ENCODE measurements at regions not wholly inside any gene's neighbourhood (a gene's known extent, or its start where the extent isn't known, plus 50 kb on each side); places are given as distances from the start of the nearest gene placed in this dataset.
"Not testable (repeated sequence)": the region's sequence is repeated elsewhere in the genome, so short reads cannot be mapped to it uniquely, and the experiment has no call there.

DNA sequence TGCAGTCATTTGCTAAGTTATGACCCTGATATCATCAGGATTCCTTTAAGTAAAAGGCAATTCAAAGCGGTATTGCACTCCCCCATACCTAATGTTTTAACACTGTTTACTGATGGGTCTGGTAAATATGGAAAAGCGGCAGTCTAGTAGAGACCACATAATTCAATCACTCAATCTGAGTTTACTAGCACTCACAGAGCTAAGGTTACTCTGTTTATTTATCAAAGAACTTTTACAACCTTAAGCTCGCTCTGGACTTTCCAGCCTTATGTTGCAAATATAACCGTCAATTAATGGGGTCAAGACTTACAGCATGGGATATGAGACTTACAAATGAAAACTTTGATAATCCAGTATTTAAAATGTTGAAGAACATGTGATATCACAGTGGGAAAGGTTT lies 124.5 kb upstream of the ZCCHC13 start:
- no peak for DNase-seq

DNA sequence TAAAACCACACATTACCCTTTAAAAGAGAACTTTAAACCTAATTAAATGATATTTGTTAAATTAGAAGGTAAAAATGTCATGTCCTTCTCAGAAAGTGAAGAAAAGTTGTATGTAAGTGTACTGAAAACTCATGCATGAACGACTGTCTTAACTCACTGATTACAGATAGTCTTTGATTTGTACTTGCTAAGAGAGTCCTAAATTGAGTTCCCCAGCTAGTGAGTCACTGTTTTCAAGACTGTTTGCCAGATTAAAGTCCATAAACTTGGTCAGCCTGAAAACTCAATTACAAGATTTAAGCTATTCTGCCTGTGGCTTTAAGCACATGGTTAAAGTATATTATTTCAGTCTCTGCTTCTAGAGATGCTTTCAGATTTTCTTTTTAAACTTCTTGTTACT lies 124.9 kb upstream of the ZCCHC13 start:
- DNase-seq, result no peak

DNA sequence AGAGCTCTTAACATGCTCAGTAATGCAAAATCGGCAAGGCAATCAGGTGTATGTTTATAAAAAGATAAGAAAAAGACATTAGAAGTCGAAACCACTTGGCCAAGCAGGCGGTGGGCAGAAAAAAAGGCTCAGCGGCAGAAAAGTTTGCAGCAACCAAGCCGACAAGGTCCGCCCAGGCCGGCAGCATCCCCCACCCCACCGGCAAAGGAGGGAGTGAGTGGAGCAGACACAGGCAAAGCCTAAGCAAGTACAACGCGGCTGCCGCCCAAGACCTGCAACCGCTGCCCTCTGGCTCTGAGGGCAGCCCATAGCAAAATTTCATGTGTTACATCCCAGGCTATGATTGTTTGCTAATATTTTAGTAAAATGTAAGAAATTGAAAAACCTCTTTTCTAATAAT lies 125.4 kb upstream of the ZCCHC13 start:
- DNase-seq, result no peak

DNA sequence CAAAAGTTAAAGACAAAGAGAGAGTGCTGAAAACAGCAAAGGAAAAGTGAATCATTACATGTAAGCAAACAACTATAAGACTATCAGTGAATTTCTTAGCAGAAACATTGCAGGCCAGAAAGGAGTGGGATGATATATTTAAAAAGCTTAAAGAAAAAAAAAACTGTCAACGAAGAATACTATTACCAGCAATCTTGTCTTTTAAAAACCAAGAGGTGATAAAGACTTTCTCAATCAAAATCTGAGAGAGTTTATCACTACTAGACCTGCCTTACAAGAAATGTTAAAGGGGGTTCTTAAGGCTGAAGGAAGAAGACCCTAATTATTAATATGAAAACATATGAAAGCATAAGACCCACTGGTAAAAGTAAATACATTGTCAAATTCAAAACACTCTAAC lies 132.5 kb upstream of the ZCCHC13 start:
- no peak for DNase-seq

DNA sequence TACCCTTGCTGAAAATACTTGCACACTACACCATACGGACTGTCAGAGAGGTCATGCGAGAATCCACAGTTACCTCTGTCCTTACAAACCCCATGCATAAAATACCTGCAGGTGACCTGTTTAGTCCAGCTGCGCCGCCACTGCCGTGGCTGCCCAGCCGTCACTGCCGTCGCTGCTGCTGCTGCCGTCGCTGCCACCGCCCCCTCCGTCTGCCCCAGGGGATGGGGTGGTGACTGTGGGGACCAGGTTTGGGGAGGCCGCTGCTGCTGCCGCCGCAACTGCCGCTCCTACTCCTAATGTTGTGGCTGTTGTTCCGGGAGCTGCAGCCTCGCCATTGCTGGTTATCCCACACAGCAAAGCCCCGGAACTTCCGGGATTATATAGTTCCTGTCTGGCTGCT lies 141.8 kb upstream of the ZCCHC13 start:
- no peak for DNase-seq

DNA sequence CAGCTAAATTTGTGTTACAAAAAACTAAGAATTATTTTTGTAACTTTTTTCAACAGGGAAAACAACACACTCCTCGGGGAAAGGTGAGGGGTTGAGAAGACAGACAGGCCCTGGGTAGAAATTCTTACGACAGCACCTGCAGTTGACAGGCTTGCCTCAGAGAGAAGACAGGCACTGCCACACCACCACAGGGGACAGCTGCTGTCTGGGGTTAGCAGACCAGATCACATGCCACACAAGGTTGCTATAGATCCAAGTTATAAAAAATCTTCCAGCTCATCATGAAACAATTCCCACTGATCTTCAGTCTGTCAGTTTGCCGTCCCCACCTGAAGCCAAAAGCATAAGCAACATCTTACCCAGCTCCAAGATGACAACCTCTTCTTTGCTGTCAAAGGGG lies 143.2 kb upstream of the ZCCHC13 start:
- no peak for DNase-seq

DNA sequence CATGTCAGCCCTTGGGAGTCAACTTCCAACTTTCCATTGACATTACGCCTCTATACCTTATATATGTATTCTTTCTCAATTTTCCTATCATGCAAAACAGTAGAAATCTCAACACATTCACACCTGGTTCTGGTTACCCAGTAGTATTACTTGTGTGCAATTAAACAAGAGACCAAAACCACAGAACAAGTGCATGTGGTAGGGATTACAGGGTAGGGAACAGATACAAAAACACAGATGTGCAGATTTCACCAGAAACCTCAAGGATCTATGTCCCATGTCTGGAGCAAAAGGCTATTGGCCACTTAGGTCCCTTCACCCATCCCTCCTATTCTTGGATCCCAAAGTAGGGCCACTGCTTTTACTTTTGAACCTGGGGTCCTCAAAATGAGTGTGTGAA lies 143.6 kb upstream of the ZCCHC13 start:
- no peak for DNase-seq

DNA sequence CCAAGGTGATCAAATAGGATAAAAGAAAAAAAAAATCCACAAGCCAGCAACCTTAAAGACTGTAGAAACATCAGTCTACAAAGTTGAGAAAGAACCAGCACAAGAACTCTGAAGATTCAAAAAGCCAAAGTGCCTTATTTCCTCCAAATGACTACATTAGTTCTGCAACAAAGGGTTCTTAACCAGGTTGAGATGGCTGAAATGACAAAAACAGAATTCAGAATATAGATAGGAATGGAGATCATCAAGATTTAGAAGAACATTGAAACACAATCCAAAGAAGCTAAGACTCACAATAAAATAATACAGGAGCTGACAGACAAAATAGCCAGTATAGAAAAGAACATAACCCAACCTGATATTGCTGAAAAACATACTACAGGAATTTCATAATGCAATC lies 156.5 kb upstream of the ZCCHC13 start:
- DNase-seq, result no peak

DNA sequence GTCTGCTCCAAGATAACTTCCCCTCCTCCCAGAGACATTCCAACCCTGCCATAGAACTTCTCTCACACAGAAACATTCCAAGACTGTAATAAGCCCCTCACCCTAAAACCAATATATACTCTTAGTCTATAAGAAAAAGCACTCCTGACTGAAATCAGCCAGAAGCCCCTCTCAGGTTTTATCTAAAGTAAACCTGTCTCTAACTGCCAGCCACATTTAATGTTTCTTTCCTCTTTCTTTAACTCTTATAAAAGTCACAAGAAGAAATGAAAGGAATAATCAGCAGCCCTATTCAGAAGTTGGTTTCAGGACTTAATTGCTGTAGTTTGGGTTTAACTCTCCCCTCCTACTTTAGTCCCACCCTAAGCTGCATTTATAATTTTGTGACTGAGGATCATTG lies 165.0 kb upstream of the ZCCHC13 start:
- DNase-seq, result no peak

DNA sequence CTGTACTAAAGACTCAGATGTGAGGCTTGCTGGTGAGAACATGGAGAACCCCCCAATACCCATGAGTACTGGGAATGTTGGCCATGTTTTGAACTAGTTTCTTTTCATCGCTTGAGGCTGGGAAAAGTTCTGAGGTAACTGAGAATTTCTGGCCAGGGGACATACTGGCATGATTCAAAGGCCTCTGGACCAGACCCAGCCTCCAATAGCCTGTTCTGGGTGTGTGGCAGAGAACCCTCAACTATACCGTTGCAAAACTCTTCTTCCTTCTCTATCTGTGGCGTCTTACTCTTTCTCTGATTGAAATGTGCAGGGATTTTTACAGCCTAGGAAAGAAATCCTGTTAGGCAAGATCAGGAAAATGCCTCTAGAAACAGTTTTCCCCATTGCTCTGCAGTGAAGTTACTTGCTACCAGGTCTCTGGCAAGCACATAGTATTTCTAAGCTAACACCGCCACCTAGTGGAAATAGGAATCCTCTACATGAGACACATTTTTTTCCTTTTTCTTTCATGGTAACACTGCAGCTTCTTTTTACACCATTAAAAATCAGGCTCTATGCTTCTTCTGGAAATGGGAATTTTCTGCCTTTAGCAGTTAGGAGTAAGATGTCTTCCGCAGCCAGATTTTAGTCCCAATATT lies 170.7 kb upstream of the ZCCHC13 start:
- DNase-seq, result peak; percentile 65

DNA sequence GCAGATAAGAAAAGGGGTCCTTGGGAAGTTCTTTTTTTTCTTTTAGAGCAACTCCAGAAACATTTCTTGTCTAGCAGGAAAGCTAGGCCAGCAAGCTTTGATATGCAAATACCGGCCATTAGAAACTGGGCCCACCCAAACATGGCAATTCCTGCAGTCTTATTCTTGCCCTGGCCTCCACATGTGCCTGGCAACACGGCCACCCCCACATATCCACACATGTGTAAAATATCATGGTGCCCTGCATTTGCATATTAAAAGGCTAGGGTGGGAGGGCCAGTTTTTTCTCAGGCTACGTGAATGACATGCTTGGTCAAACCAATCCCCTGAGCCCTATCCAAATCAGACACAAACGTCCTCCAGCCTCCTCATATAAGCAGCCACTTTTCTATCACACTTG lies 171.7 kb upstream of the ZCCHC13 start:
- no peak for DNase-seq

DNA sequence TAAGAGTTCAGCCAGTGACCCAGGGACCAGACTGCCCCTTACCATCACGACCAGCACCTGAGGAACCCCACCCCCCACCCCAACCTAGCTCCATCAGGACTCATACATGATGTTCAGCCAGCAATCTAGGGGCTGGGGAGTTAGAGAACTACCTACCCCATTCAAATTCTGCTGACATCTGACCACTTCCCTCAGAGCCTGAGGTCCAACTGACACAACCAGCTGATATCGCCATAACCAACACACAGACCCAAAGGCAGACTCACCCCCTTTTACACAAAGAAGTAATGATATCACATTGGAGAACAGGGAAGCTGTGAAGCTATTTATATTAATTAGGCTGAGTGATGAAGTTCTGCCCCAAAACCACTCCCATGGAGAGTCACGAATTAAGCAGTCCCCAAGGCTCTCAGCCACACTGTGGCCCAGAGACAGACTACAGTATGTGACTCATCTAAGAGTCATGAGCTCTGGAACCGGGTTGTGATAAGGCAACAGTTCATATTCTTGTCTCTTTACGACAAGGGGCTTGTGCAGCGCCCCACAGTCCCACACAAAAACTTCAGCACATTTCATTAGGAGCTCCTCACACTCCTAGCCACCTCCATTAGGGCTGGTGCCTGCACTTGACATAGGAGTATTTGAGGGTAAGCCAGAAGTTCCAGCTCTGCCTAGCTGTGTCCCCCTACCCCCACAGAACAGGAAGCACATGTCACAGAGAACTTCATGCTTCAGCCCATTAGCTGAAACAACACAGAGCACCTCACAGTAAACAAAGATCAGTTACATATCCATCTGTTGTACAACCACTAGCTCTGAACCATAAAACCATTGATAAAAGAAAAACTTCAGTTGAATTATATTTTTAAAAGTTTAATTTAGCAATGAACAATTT lies 184.7 kb upstream of the ZCCHC13 start:
- DNase-seq, result peak; percentile 20

DNA sequence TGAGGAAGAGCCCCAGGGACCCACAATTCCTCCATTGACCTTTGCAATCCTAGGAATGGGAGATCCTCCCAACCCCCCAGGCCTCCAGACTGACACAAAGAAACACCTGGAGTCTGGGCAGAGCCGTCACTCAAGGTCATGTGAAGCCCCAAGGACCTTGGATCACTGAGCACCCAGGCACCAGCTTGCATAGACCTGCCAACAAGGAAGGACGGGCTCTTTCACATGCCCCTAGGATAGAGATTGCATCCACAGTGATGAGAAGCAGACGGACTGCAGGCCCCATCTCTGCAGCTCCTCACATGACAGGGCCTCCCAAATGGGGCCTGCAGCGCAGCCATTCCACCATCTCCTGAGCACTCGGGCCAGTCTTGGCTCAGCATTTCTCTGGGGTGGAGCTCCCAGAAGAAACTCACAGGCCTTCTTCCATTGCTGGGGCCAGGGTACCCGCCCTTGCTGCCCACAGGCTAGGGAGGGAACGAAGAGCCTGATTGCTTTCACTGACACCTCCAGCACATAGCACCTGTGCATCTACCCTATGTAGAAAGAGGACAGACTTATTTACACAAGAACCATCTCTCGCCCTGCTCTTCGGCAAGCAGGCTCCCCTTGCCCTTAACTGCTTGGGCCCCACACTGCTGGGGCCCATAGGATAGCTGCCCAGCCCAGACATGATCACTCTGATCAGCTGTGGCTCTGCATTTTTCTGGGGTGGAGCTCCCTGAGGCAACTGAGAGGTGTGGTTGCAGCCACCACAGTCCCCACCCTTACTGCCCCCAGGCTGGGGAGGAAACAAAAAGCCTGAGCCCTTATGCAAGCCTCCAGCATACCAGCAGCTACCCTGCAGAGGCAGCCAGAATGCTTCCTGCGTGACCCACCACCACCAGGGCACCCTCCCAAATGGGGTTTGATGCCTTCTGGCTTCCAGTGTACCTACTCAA lies 185.7 kb upstream of the ZCCHC13 start:
- no peak for DNase-seq

DNA sequence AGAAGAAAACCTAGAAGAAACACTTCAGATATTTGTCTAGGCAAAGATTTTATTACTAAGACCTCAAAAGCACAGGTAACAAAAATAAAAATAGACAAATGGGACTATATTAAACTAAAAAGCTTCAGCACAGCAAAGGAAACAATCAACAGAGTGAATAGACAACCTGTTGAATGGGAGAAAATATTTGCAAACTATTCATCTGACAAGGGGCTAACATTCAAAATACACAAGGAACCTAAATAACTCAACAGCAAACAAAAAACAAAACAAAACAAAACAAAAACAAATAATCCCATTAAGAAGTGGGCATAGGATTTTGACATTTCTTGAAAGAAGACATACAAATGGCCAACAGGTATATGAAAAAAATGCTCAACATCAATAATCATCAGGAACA lies 192.7 kb upstream of the ZCCHC13 start:
- no peak for DNase-seq

DNA sequence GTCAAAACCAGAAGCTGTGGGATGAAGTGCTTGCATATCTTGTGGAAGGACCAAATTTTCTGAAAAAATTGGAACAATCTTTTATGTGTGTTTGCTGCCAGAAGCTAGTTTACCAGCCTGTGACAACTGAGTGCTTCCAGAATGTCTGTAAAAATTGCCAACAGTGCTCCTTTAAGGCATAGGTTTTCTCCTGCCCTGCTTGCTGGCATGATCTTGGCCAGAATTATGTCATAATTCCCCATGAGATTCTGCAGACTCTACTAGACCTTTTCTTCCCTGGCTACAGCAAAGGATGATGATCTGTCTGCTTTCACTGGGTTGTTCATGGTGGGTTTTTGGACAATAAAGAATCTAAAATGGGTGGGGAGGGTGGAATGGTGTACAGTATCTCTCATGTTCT lies 196.3 kb upstream of the ZCCHC13 start:
- DNase-seq, result no peak

DNA sequence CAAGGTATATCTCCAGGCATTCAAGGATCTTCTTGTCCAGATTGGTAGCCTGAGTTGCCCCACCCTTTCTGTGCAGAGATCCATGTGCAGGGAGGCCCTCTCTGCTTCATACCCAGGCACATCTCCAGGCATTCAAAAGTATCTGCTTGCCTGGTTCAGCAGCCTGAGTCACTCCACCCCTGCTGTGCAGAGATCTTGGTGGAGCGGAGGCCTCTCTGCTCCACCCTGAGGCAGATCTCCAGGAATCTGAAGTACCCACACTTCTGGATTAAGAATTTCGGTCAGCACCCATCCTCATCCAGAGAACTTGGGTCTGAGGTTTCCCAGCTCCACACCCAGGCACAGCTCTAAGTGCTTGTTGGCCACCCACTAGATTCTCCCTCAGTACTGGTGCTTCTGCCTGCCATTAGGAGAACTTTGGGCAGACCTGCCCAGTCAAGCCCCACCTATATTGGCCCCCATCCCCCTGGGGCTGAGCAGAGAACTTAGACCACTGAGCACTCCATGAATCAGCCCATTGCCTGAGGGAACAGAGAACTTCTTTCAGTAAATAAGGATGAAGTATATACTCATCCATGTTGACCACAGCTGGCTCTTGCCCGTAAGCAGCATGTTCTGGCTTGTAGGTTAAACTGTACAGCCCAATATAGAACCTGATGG lies 199.5 kb upstream of the ZCCHC13 start:
- no peak for DNase-seq

DNA sequence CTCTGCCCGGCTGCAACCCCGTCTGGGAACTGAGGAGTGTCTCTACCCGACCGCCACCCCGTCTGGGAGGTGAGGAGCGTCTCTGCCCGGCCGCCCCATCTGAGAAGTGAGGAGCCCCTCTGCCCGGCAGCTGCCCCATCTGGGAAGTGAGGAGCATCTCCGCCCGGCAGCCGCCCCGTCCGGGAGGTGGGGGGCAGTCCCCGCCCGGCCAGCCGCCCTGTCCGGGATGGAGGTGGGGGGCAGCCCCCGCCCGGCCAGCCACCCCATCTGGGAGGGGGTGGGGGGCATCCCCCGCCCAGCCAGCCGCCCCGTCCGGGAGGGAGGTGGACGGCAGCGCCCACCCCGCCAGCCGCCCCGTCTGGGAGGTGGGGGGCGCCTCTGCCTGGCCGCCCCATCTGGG lies 205.6 kb upstream of the ZCCHC13 start:
- not testable (repeated sequence) for DNase-seq

DNA sequence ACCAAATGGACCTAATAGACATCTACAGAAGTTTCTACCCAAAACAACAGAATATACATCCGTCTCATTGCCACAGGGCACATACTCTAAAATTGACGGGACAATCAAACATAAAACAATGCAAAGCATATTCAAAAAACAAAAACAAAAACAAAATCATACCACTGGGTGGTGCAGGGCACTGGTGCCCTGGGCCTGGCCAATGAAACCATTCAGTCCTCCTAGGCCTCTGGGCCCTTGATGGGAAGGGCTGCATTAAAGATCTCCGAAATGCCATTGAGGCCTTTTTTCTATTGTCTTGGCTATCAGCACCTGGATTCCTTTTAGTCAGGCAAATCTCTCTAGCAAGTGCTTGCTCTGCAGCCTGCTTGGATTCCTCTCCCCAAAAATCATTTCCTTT lies 213.9 kb upstream of the ZCCHC13 start:
- no peak for DNase-seq

DNA sequence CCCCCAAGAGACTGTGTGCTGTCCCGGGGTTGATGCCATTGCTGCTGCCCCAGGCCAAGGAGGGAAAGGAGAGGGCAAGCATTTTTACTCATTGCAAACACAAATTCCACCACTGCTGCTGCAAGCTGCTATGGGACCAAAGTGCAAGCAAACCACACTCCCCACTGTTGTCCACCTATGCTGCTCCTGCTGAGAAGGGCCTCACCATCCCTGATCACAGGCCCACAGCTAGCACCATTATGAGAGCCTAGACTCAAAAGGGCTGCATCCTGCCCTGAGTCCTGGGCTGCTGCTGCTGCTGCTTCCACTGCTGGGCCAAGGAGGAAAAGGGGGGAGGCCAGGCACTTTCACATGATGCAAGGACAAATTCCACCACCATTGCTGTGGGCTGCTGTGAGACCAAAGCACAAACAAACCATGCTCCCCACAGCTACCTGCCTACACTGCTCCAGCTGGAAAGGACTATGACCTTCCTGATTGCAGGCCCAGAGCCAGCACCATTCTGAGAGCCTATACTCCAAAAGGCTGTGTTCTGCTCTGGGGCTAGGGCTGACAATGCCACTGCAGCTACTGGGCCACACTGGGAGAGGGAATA lies 218.2 kb upstream of the ZCCHC13 start:
- no peak for DNase-seq

DNA sequence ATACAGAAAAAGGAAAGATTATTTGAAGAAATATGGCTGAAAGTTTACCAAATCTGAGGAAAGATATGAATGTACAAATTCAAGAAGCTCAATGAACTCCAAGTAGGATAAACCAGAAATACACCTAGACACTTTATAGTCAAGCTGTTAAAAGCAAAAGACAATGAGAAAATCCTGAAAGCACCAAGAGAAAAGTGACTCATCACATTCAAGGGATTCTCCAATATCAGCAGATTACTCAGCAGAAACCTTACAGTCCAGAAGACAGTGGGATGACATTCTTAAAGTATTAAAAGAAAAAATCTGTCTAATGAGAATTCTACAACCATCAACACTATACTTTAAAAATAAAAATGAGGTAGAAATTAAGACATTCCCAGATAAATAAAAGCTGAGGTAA lies 223.8 kb upstream of the ZCCHC13 start:
- no peak for DNase-seq

DNA sequence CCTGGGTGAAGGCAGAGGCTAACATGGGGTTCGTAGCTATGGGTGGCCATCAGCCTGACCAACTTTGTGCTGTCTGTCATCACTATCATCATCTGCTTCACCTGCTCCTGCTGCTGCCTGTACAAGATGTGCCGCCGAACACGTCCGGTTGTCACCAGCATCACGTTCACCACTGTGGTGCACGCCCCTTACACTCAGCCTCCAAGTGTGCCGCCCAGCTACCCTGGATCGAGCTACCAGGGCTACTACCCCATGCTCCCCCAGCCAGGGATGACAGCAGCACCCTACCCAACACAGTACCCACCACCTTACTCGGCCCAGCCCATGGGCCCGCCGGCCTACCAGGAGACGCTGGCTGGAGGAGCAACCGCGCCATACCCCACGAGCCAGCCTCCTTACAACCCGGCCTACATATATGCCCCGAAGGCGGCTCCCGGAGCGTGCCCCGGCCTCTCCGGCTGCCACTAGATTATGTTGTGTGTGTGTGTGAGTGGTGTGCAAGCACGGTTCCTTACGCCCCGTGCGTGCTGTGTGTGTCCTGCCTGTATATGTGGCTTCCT lies 213.4 kb upstream of the XIST start:
- DNase-seq, result no peak
